ENCODE measurements at regions not wholly inside any gene's neighbourhood (a gene's known extent, or its start where the extent isn't known, plus 50 kb on each side); places are given as distances from the start of the nearest gene placed in this dataset.

DNA sequence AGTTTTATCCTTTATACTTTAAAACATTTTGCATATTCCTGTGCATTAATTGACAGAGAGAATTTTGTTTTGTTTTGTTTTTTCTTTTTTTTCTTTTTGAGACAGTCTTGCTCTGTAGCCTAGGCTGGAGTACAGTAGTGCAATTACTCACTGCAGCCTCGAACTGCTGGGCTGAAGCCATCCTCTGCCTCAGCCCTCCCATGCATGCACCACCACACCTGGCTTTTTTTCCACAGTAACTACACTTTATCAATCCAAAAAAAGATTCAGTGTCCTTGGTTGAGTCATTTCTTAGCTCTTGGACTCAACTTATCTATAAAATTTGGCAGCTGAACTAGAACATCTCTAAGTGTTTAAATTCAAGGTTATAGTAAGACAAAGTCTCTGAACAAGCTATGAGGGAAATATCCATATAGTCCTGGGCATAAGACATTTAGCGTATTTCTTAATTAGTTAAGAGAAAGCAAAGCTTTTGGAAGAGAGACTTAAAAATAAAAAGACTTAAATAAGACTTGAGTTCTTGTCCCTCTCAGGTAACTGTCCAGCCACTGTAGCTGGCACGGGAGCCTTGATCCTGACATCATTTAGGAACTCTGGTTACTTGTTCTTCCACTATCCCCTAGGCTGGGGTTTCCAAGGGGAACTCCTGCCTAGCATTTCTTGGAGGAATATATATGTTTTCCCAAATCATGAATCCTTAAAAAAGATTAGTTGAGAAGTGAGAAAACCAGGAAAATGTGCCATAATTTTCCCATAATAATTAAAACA, 300.1 kb downstream of the HACE1 start:
- Histone ChIP-seq H2AFZ (ENCODE audit: low read depth, low read length) (no peak overlapping the region), H3K4me2 (ENCODE audit: low read length) (no peak overlapping the region), H3K27me3 (ENCODE audit: insufficient read depth, low read depth, low read length) (no peaks in the 10 kb centered on the region), H3K36me3 (ENCODE audit: insufficient read depth, low read length) (no peaks in the 10 kb centered on the region), H3F3A (ENCODE audit: insufficient read depth, low read length, poor library complexity, severe bottlenecking) (no peaks in the 10 kb centered on the region), H4K20me1 (ENCODE audit: insufficient read depth) (no peaks in the 10 kb centered on the region), H3K27ac (ENCODE audit: low read length) (no peak overlapping the region), H3K79me2 (replicated peaks; ENCODE audit: insufficient read depth, low read length) (no peaks in the 10 kb centered on the region), H3K9me2 (ENCODE audit: insufficient read depth, low read length) (no peaks in the 10 kb centered on the region), H3K9ac (ENCODE audit: low read length) (no peak overlapping the region), H3K4me3 (ENCODE audit: low read length) (no peak overlapping the region), H3K9me3 (ENCODE audit: low read length) (no peaks in the 10 kb centered on the region)
- TF ChIP-seq POLR2AphosphoS5 (IDR thresholded peaks at IDR 0.05) (no peak), CTCF (IDR thresholded peaks at IDR 0.05; ENCODE audit: poor library complexity, severe bottlenecking) (no peak), EZH2 (IDR thresholded peaks at IDR 0.05; ENCODE audit: borderline replicate concordance, insufficient read depth, low read length, poor library complexity, severe bottlenecking) (no peak), TAF1 (IDR thresholded peaks at IDR 0.05; ENCODE audit: low read depth) (no peak), MXI1 (conservative IDR thresholded peaks at IDR 0.05; ENCODE audit: poor library complexity, severe bottlenecking) (no peak), SMC3 (conservative IDR thresholded peaks at IDR 0.05; ENCODE audit: poor library complexity) (no peak), RAD21 (conservative IDR thresholded peaks at IDR 0.05) (no peak), EP300 (conservative IDR thresholded peaks at IDR 0.05; ENCODE audit: poor library complexity, severe bottlenecking) (no peak)
- TF ChIP-seq, protein P1, sequence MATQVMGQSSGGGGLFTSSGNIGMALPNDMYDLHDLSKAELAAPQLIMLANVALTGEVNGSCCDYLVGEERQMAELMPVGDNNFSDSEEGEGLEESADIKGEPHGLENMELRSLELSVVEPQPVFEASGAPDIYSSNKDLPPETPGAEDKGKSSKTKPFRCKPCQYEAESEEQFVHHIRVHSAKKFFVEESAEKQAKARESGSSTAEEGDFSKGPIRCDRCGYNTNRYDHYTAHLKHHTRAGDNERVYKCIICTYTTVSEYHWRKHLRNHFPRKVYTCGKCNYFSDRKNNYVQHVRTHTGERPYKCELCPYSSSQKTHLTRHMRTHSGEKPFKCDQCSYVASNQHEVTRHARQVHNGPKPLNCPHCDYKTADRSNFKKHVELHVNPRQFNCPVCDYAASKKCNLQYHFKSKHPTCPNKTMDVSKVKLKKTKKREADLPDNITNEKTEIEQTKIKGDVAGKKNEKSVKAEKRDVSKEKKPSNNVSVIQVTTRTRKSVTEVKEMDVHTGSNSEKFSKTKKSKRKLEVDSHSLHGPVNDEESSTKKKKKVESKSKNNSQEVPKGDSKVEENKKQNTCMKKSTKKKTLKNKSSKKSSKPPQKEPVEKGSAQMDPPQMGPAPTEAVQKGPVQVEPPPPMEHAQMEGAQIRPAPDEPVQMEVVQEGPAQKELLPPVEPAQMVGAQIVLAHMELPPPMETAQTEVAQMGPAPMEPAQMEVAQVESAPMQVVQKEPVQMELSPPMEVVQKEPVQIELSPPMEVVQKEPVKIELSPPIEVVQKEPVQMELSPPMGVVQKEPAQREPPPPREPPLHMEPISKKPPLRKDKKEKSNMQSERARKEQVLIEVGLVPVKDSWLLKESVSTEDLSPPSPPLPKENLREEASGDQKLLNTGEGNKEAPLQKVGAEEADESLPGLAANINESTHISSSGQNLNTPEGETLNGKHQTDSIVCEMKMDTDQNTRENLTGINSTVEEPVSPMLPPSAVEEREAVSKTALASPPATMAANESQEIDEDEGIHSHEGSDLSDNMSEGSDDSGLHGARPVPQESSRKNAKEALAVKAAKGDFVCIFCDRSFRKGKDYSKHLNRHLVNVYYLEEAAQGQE (IDR thresholded peaks at IDR 0.05; ENCODE audit: borderline replicate concordance): no peak

- no peaks in the 10 kb centered on the region for H3K36me3 ChIP-seq (ENCODE audit: insufficient read depth, low read length)
- H2AFZ ChIP-seq (ENCODE audit: low read depth, low read length): no peak overlapping the region
- H3K4me2 ChIP-seq (ENCODE audit: low read length): no peak overlapping the region
- no peaks in the 10 kb centered on the region for H3K9me2 ChIP-seq (ENCODE audit: insufficient read depth, low read length)
- no peaks in the 10 kb centered on the region for H4K20me1 ChIP-seq (ENCODE audit: insufficient read depth)
- no peak overlapping the region for H3K27ac ChIP-seq (ENCODE audit: low read length)
- H3K9me3 ChIP-seq (ENCODE audit: low read length): no peaks in the 10 kb centered on the region
- H3F3A ChIP-seq (ENCODE audit: insufficient read depth, low read length, poor library complexity, severe bottlenecking): no peaks in the 10 kb centered on the region
- H3K79me2 ChIP-seq (replicated peaks; ENCODE audit: insufficient read depth, low read length): no peaks in the 10 kb centered on the region
- no peak overlapping the region for H3K9ac ChIP-seq (ENCODE audit: low read length)
- no peak for TF ChIP-seq MXI1 (conservative IDR thresholded peaks at IDR 0.05; ENCODE audit: poor library complexity, severe bottlenecking)
- TF ChIP-seq TAF1 (IDR thresholded peaks at IDR 0.05; ENCODE audit: low read depth): no peak
- TF ChIP-seq, protein P1 (IDR thresholded peaks at IDR 0.05; ENCODE audit: borderline replicate concordance): no peak
- no peak for TF ChIP-seq EZH2 (IDR thresholded peaks at IDR 0.05; ENCODE audit: borderline replicate concordance, insufficient read depth, low read length, poor library complexity, severe bottlenecking)
- H3K4me3 ChIP-seq (ENCODE audit: low read length): no peak overlapping the region
- H3K27me3 ChIP-seq (ENCODE audit: insufficient read depth, low read depth, low read length): no peaks in the 10 kb centered on the region
Measured at GRCh38 chr6:104558746-104559145, 301.0 kb downstream of the HACE1 start.
